HEK293T (cell line): ENCODE measurements at regions not wholly inside any gene's neighbourhood (a gene's known extent, or its start where the extent isn't known, plus 50 kb on each side); places are given as distances from the start of the nearest gene placed in this dataset.

ENCODE experiments used
- BHLHE40 ChIP-seq: fragments of 450-650 bp; IDR thresholded peaks from 2 replicates; pipeline ENCODE4 v1.6.1; 2016; ENCODE audit warnings: mild to moderate bottlenecking, moderate library complexity, borderline replicate concordance
- L3MBTL2 ChIP-seq: fragments of 450-650 bp; conservative IDR thresholded peaks from 2 replicates; pipeline ENCODE4 v1.6.1; 2016; ENCODE audit warnings: mild to moderate bottlenecking
- SUZ12 ChIP-seq: fragments of 450-650 bp; IDR thresholded peaks from 2 replicates; pipeline ENCODE4 v1.6.1; 2016; ENCODE audit warnings: mild to moderate bottlenecking
- TF ChIP-seq, protein P1 (sequence below): fragments of 450-650 bp; IDR thresholded peaks from 2 replicates; pipeline ENCODE4 v1.6.1; 2016

DNA sequence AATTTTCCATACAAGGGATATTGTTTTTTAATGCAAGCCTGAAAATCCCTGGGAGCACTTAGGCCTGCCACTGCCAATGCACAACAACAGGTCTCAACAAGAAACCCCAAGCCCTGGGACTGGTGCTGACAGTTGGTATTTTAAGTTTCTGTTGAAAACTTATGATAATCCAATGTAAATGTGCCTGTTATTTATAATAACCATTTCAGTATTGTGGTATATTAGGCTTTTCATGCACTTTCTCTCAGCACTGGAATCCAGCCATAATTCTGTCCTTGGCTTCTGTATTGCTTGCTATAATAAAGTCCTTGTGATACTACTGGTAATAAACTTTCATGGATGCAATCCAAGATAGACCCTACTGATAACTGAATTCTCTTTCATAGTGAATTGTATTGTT lies 218.9 kb downstream of the PCDH7 start:
- TF ChIP-seq L3MBTL2 (no peak), BHLHE40 (no peak), SUZ12 (no peak)
- TF ChIP-seq, protein P1, sequence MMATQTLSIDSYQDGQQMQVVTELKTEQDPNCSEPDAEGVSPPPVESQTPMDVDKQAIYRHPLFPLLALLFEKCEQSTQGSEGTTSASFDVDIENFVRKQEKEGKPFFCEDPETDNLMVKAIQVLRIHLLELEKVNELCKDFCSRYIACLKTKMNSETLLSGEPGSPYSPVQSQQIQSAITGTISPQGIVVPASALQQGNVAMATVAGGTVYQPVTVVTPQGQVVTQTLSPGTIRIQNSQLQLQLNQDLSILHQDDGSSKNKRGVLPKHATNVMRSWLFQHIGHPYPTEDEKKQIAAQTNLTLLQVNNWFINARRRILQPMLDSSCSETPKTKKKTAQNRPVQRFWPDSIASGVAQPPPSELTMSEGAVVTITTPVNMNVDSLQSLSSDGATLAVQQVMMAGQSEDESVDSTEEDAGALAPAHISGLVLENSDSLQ = no peak
